Hematopoietic multipotent progenitor cell treated with erythropoietin and hydrocortisone succinate and interleukin-3 and kit ligand, for 8 days (in vitro differentiated cells): ENCODE measurements at regions not wholly inside any gene's neighbourhood (a gene's known extent, or its start where the extent isn't known, plus 50 kb on each side); places are given as distances from the start of the nearest gene placed in this dataset.

Experiments
- DNase-seq: peaks from one replicate; pipeline ENCODE4 v3.0.0-alpha.2; 2015

- no peak for DNase-seq
Observed at GRCh38 chr13:30151388-30151787, 156.0 kb downstream of the KATNAL1 start.

GRCh38 chr13:30149248-30149647 lies 158.1 kb downstream of the KATNAL1 start:
- no peak for DNase-seq

GRCh38 chr13:30148786-30149185 lies 158.6 kb downstream of the KATNAL1 start:
- no peak for DNase-seq

- DNase-seq = no peak
Observed at GRCh38 chr13:30148171-30148754, 159.1 kb downstream of the KATNAL1 start.

- no peak for DNase-seq
Observed at GRCh38 chr13:30147421-30147820, 159.9 kb downstream of the KATNAL1 start.

GRCh38 chr13:30147015-30147414 lies 160.3 kb downstream of the KATNAL1 start:
- no peak for DNase-seq

GRCh38 chr13:30145709-30146367 lies 161.5 kb downstream of the KATNAL1 start:
- no peak for DNase-seq

GRCh38 chr13:30143666-30144400 lies 163.5 kb downstream of the KATNAL1 start:
- no peak for DNase-seq

- DNase-seq = no peak
Observed at GRCh38 chr13:30142486-30143211, 164.7 kb downstream of the KATNAL1 start.

GRCh38 chr13:30141775-30142485 lies 165.4 kb downstream of the KATNAL1 start:
- no peak for DNase-seq

- no peak for DNase-seq
Observed at GRCh38 chr13:30140973-30141372, 166.4 kb downstream of the KATNAL1 start.

GRCh38 chr13:30138511-30138910 lies 168.8 kb downstream of the KATNAL1 start:
- DNase-seq = peak; percentile 15

GRCh38 chr13:30135868-30136267 lies 171.5 kb downstream of the KATNAL1 start:
- no peak for DNase-seq

GRCh38 chr13:30135351-30135750 lies 172.0 kb downstream of the KATNAL1 start:
- no peak for DNase-seq

- no peak for DNase-seq
Observed at GRCh38 chr13:30134578-30134977, 172.8 kb downstream of the KATNAL1 start.

GRCh38 chr13:30133996-30134395 lies 173.4 kb downstream of the KATNAL1 start:
- DNase-seq = no peak

- DNase-seq = no peak
Observed at GRCh38 chr13:30133554-30133912, 173.8 kb downstream of the KATNAL1 start.

GRCh38 chr13:30132623-30133553 lies 174.5 kb downstream of the KATNAL1 start:
- peak; percentile 90 for DNase-seq

- DNase-seq = no peak
Observed at GRCh38 chr13:30129411-30129810, 177.9 kb downstream of the KATNAL1 start.

- DNase-seq = no peak
Observed at GRCh38 chr13:30128591-30128990, 178.8 kb downstream of the KATNAL1 start.

- peak; percentile 79 for DNase-seq
Observed at GRCh38 chr13:30128095-30128494, 179.3 kb downstream of the KATNAL1 start.
